Mesodermal cell (in vitro differentiated cells): ENCODE measurements at regions not wholly inside any gene's neighbourhood (a gene's known extent, or its start where the extent isn't known, plus 50 kb on each side); places are given as distances from the start of the nearest gene placed in this dataset.

ENCODE experiments used
- H3K27ac ChIP-seq: 2 replicates; pipeline ENCODE4 v1.7.0; 2013; ENCODE audit warnings: mild to moderate bottlenecking, low read depth, low read length, moderate library complexity; ENCODE audit not compliant: severe bottlenecking
- H3K36me3 ChIP-seq: 2 replicates; pipeline ENCODE4 v1.7.1; 2013; ENCODE audit warnings: mild to moderate bottlenecking, low read length, moderate library complexity; ENCODE audit not compliant: control insufficient read depth, insufficient read depth
- H3K4me1 ChIP-seq: one replicate; pipeline ENCODE4 v1.7.1; 2013; ENCODE audit warnings: mild to moderate bottlenecking, low read length; ENCODE audit not compliant: insufficient read depth, control insufficient read depth, poor library complexity, severe bottlenecking
- H3K4me3 ChIP-seq: 2 replicates; pipeline ENCODE4 v1.7.0; 2013; ENCODE audit warnings: low read length, control low read depth, mild to moderate bottlenecking; ENCODE audit not compliant: insufficient read depth, poor library complexity, severe bottlenecking; ENCODE audit errors: extremely low read depth
- H3K9me3 ChIP-seq: 2 replicates; pipeline ENCODE4 v1.7.1; 2013; ENCODE audit warnings: mild to moderate bottlenecking, low read length, moderate library complexity; ENCODE audit not compliant: control insufficient read depth
- WGBS, 2 experiments: methylation state at CpG; one replicate each; pipeline ENCODE4 v1.1.5; 2013; ENCODE audit warnings: missing lambda C conversion rate in 2 of 2; ENCODE audit not compliant: insufficient coverage in 2 of 2; 5-methylcytosine and 5-hydroxymethylcytosine counted together

GRCh38 chr5:116650544-116650943, 75.9 kb upstream of the SEMA6A start:
- 94 to 98% methylated on average over 5 of the region's 7 CpGs for WGBS, 2 experiments
- no peaks in the 10 kb centered on the region for H3K36me3 ChIP-seq

GRCh38 chr5:116646611-116647289, 72.1 kb upstream of the SEMA6A start:
- Histone ChIP-seq H3K9me3 (no peaks in the 10 kb centered on the region), H3K27ac (no peak overlapping the region), H3K4me1 (peaks cover 7% of the 10 kb centered on the region), H3K4me3 (no peak overlapping the region), H3K36me3 (no peaks in the 10 kb centered on the region)
- WGBS, 2 experiments: 93 to 96% methylated on average over 5 to 7 of the region's 10 CpGs

More at GRCh38 chr5:116650544-116650943, 75.9 kb upstream of the SEMA6A start:
- H3K4me1 ChIP-seq: peaks cover 31% of the 10 kb centered on the region
- H3K27ac ChIP-seq: no peak overlapping the region
- H3K4me3 ChIP-seq: no peak overlapping the region
- no peaks in the 10 kb centered on the region for H3K9me3 ChIP-seq

DNA sequence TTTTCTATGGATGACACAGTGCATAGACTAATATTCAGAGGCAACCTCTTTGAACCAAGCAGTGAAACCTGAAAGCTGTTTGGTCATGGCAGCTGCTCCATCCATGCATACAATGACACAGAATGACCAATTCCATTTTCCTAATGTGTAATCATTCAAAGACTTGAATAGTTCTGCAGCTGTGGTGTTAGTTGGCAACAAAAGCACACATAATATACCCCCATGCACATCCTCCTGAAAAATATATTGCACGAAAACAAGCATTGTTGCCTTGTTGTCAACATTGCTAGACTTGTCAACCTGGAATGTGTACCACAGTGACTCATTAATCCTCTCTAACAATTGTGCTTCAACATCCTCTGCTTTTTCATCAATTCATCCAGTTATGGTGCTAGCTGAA, 71.0 kb upstream of the SEMA6A start:
- no peaks in the 10 kb centered on the region for H3K9me3 ChIP-seq
- H3K36me3 ChIP-seq: no peaks in the 10 kb centered on the region
- H3K4me1 ChIP-seq: no peaks in the 10 kb centered on the region
- 88 to 91% methylated on average over 1 of the region's 1 CpG for WGBS, 2 experiments
- H3K4me3 ChIP-seq: no peak overlapping the region
- H3K27ac ChIP-seq: no peak overlapping the region

DNA sequence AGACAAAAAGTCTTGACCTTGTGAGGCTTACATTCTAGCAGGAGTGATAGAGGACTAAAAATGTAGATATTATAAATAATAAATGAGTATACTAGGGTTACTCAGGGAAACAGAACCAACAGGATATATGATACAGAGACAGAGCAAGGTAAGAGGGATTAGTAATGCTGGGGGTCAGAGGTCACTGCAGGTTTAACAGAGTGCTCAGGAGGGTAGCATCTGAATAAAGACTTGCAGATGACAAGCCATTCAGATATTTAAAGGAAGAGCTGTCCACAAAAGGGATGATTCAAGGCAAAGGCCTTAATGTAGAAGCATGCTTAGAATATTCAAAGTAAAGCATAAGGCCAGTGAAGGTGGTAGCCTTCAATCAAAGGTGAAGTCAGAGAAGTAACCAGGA, 65.6 kb upstream of the SEMA6A start:
- H3K4me3 ChIP-seq: no peak overlapping the region
- H3K27ac ChIP-seq: no peak overlapping the region
- no peaks in the 10 kb centered on the region for H3K36me3 ChIP-seq

DNA sequence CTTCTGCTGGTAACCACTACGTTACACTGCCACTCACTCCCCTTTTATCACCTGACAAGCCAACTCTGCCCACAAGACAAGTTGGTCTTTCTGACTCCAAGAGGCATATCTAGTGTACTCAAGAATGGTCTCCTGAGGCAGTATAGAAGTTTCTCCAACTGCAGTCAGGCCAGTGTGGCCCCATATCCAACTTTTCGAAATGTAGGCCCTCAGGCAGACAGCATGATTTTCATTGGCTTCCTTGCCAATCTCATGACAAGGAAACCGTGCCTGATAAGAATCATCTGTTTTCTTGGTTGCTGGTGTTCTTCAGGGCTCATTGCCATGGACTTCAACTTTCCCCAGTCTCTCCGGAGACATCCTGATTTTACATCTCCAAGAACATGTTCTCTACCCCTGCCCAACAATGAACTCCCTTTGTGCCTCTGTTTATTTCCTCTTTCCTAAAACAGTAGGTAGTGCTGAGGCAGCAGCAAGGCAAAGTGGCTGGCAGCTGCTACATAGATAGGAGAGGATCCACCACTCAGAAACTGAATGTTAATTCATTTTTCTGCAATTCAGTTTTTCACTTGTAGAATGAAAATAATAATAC, 62.6 kb upstream of the SEMA6A start:
- no peak overlapping the region for H3K27ac ChIP-seq
- WGBS, 2 experiments: 74 to 94% methylated on average over 3 of the region's 4 CpGs
- no peaks in the 10 kb centered on the region for H3K36me3 ChIP-seq
- H3K4me1 ChIP-seq: no peaks in the 10 kb centered on the region
- H3K4me3 ChIP-seq: no peak overlapping the region
- no peaks in the 10 kb centered on the region for H3K9me3 ChIP-seq

More for the DNA sequence above, 65.6 kb upstream of the SEMA6A start:
- Histone ChIP-seq H3K4me1 (no peaks in the 10 kb centered on the region), H3K9me3 (no peaks in the 10 kb centered on the region)

GRCh38 chr5:116632890-116633289, 58.3 kb upstream of the SEMA6A start:
- Histone ChIP-seq H3K36me3 (no peaks in the 10 kb centered on the region), H3K9me3 (no peaks in the 10 kb centered on the region), H3K4me1 (no peaks in the 10 kb centered on the region), H3K4me3 (no peak overlapping the region), H3K27ac (no peak overlapping the region)
- 84 to 86% methylated on average over 4 of the region's 4 CpGs for WGBS, 2 experiments

DNA sequence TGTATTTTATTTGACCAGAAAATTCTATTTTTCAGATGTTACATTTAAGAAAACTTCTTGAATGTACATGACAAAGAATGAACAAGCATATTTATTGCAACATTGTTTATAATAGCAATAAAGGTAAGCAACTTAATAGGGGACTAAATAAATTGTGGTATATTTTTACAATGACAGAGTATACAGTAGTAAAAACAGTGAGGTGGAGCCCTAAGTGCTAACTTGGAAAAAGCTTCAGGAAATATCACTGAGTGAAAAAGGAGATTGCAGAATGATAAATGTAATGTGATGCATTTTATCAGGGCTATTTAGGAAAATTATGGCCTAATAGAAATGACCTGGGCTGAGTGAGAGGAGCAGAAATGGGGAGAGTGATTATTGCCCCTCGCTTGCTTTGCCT, 56.5 kb upstream of the SEMA6A start:
- WGBS, 2 experiments: 100% methylated on average over 1 of the region's 1 CpG; no CpG with 5 or more reads in 1 of the 2 experiments
- no peaks in the 10 kb centered on the region for H3K9me3 ChIP-seq
- no peak overlapping the region for H3K4me3 ChIP-seq
- no peak overlapping the region for H3K27ac ChIP-seq
- no peaks in the 10 kb centered on the region for H3K4me1 ChIP-seq
- no peaks in the 10 kb centered on the region for H3K36me3 ChIP-seq

- Histone ChIP-seq H3K36me3 (no peaks in the 10 kb centered on the region), H3K9me3 (no peaks in the 10 kb centered on the region), H3K4me1 (no peaks in the 10 kb centered on the region), H3K4me3 (no peak overlapping the region), H3K27ac (no peak overlapping the region)
- WGBS, 2 experiments: 11% methylated on average over 1 of the region's 2 CpGs; no CpG with 5 or more reads in 1 of the 2 experiments
Measured at GRCh38 chr5:116629168-116629567, 54.5 kb upstream of the SEMA6A start.

DNA sequence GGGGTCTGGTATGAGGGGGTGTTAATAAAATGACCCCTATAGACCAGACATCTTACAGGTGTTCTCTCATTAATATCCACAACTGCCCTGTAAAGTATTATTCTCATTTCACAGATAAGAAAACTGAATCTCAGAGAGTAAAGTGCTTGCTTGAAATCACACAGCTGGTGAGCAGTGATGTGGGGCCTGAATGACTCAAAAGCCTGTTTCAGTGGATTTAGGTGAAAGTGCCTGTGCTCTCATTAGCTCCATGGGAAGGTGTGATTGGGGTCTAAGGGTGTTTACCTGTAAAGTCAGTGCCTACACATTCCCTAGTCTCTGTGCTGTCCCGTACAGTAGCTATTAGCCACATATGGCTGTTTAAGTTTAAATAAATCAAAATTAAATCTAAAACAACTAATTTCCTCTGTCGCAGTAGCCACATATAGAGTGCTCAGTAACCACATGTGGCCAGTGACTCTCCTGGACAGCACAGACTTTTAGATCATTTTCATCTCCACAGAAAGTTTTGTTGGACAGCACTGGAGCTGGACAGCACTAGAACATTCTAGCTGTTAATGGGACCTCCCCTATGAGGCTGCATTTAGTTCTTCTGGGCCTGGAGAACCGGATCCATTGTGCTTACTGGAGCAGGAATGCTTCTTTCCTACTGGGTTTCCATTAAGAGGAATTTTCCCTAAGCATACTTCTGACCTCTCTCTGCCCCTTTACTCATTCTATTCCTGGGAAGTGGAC, 52.5 kb upstream of the SEMA6A start:
- 94 to 100% methylated on average over 1 to 2 of the region's 3 CpGs for WGBS, 2 experiments
- H3K27ac ChIP-seq: no peak overlapping the region
- H3K4me3 ChIP-seq: no peak overlapping the region
- no peaks in the 10 kb centered on the region for H3K36me3 ChIP-seq
- no peaks in the 10 kb centered on the region for H3K9me3 ChIP-seq
- no peaks in the 10 kb centered on the region for H3K4me1 ChIP-seq

- no peaks in the 10 kb centered on the region for H3K9me3 ChIP-seq
- no peaks in the 10 kb centered on the region for H3K4me1 ChIP-seq
- 75 to 83% methylated on average over 9 to 10 of the region's 13 CpGs for WGBS, 2 experiments
- no peaks in the 10 kb centered on the region for H3K36me3 ChIP-seq
- H3K4me3 ChIP-seq: no peak overlapping the region
- H3K27ac ChIP-seq: no peak overlapping the region
Measured at GRCh38 chr5:116626272-116626723, 51.7 kb upstream of the SEMA6A start.
